ENCODE measurements at regions not wholly inside any gene's neighbourhood (a gene's known extent, or its start where the extent isn't known, plus 50 kb on each side); places are given as distances from the start of the nearest gene placed in this dataset.

DNA sequence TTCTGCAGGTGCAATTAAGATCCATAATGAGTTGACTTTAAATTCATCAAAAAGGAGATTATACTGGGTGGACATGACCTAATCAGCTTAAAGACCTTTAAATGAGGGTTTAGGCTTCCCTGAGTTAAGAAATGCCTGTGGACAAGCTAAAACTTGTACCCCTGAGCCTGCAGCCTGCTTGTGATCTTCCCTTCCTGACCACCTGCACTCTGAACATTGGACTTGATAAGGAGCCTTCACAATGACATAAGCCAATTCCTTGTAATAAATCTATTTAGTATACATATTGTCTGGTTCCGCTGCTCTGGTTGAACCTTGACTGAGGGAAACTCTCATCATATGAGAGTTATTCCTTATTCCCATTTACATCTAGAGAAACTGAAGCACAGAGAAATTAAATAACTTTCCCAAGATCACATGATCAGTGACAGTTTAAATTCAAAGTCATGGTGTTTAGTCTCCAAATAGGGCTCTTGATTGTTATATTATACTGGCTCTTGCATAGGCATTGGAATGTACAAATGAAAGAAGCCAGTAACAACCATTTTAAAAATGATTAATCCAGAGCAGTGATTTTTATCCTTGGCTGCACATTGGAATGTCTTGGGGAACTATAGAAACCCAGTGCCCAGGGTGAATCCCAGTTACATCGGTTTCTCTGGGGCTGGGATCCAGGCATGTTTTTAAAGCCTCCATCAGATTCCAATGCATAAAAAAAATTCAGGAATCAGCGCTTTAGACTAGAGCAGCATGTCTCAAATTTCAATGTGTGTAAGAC, 136.1 kb downstream of the MSL3 start:
- no peak for TF ChIP-seq CEBPB (IDR thresholded peaks at IDR 0.05)
- TF ChIP-seq YY1 (IDR thresholded peaks at IDR 0.05; ENCODE audit: low read depth) = no peak
- TF ChIP-seq ZBTB7A (IDR thresholded peaks at IDR 0.05; ENCODE audit: low read depth) = no peak
- TF ChIP-seq, protein P1, sequence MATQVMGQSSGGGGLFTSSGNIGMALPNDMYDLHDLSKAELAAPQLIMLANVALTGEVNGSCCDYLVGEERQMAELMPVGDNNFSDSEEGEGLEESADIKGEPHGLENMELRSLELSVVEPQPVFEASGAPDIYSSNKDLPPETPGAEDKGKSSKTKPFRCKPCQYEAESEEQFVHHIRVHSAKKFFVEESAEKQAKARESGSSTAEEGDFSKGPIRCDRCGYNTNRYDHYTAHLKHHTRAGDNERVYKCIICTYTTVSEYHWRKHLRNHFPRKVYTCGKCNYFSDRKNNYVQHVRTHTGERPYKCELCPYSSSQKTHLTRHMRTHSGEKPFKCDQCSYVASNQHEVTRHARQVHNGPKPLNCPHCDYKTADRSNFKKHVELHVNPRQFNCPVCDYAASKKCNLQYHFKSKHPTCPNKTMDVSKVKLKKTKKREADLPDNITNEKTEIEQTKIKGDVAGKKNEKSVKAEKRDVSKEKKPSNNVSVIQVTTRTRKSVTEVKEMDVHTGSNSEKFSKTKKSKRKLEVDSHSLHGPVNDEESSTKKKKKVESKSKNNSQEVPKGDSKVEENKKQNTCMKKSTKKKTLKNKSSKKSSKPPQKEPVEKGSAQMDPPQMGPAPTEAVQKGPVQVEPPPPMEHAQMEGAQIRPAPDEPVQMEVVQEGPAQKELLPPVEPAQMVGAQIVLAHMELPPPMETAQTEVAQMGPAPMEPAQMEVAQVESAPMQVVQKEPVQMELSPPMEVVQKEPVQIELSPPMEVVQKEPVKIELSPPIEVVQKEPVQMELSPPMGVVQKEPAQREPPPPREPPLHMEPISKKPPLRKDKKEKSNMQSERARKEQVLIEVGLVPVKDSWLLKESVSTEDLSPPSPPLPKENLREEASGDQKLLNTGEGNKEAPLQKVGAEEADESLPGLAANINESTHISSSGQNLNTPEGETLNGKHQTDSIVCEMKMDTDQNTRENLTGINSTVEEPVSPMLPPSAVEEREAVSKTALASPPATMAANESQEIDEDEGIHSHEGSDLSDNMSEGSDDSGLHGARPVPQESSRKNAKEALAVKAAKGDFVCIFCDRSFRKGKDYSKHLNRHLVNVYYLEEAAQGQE (IDR thresholded peaks at IDR 0.05; ENCODE audit: low read depth) = no peak
- no peak for TF ChIP-seq EP300 (IDR thresholded peaks at IDR 0.05; ENCODE audit: borderline replicate concordance)
- no peak for TF ChIP-seq RAD21 (IDR thresholded peaks at IDR 0.05; ENCODE audit: low read depth)
- no peak for TF ChIP-seq EGR1 (IDR thresholded peaks at IDR 0.05)
- no peak for TF ChIP-seq MAX (IDR thresholded peaks at IDR 0.05)
- TF ChIP-seq USF1 (IDR thresholded peaks at IDR 0.05) = no peak
- TF ChIP-seq FOXM1 (IDR thresholded peaks at IDR 0.05; ENCODE audit: borderline replicate concordance, low read depth) = no peak

All from Ishikawa (cell line).